Gastrocnemius medialis (tissue), 4 donors: ENCODE measurements at regions not wholly inside any gene's neighbourhood (a gene's known extent, or its start where the extent isn't known, plus 50 kb on each side); places are given as distances from the start of the nearest gene placed in this dataset.

ENCODE experiments used
- ATAC-seq, 2 donors: fragments of 150-250 bp; one replicate each; pipeline ENCODE4 v1.9.1; 2016
- DNase-seq, 2 donors: peaks; one replicate each; pipeline ENCODE4 v3.0.0-alpha.2; 2019
- H3K27ac ChIP-seq, 4 donors: fragments of 200-600 bp; sonication (generic); 1 replicate in 1 of 4; 2 replicates in 3 of 4; pipeline ENCODE4 v1.5.1; 2016 to 2018; ENCODE audit warnings: mild to moderate bottlenecking in 2 of 4, moderate library complexity in 1 of 4
- H3K27me3 ChIP-seq, 3 donors: fragments of 200-600 bp; sonication (generic) in 2 of 3; 1 replicate in 1 of 3; 2 replicates in 2 of 3; pipeline versions ENCODE4 v1.5.1 to v1.6.0; 2016 to 2019; ENCODE audit warnings: mild to moderate bottlenecking in 1 of 3, moderate library complexity in 1 of 3
- H3K36me3 ChIP-seq, 2 donors: fragments of 200-600 bp; sonication (generic) in 1 of 2; one replicate each; pipeline ENCODE4 v1.5.1; 2017 to 2018
- H3K4me1 ChIP-seq, 2 donors: fragments of 200-600 bp; sonication (generic) in 1 of 2; one replicate each; pipeline ENCODE4 v1.5.1; 2016 to 2017; ENCODE audit warnings: mild to moderate bottlenecking in 2 of 2
- H3K4me3 ChIP-seq, 4 donors: fragments of 200-600 bp; sonication (generic) in 3 of 4; 1 replicate in 1 of 4; 2 replicates in 3 of 4; pipeline ENCODE4 v1.5.1; 2016 to 2019; ENCODE audit warnings: mild to moderate bottlenecking in 2 of 4
- H3K9me3 ChIP-seq, 3 donors: fragments of 200-600 bp; sonication (generic) in 2 of 3; 1 replicate in 1 of 3; 2 replicates in 2 of 3; pipeline ENCODE4 v1.5.1; 2016 to 2019
- CTCF ChIP-seq, 5 experiments: fragments of 450-650 bp in 3 of 5; fragments of 200-600 bp in 2 of 5; sonication (generic) in 2 of 5; IDR thresholded peaks in 4 of 5; conservative IDR thresholded peaks in 1 of 5; 1 replicate in 4 of 5; 2 replicates in 1 of 5; pipeline ENCODE4 v1.5.1; 2016 to 2019; ENCODE audit warnings: antibody characterized with exemption in 5 of 5, mild to moderate bottlenecking in 3 of 5, moderate library complexity in 3 of 5
- POLR2A ChIP-seq, 2 donors: fragments of 450-650 bp; IDR thresholded peaks; one replicate each; pipeline ENCODE4 v1.6.1; 2017; ENCODE audit warnings: antibody characterized with exemption in 2 of 2, mild to moderate bottlenecking in 2 of 2, moderate library complexity in 2 of 2
- in situ Hi-C, 4 donors: fragments of 200-750 bp; cut with MboI; loops; one replicate each; pipeline versions ENCODE4 v1.15.0 to v1.8.0; 2017; ENCODE audit warnings: low sequenced_read_pairs in 4 of 4
- intact Hi-C: fragments of 100-400 bp; cut with DNase I; formaldehyde crosslinking; loops from one replicate; pipeline ENCODE4 v1.15.1; 2023; ENCODE audit warnings: low total_unique reads

GRCh38 chr3:24905266-24905665, 410.6 kb upstream of the THRB start:
- DNase-seq: no peak
- H3K4me1 ChIP-seq: no peaks in the 10 kb centered on the region
- H3K4me3 ChIP-seq: no peak overlapping the region
- intact Hi-C loops: no loop called here
- H3K9me3 ChIP-seq: no peaks in the 10 kb centered on the region
- H3K36me3 ChIP-seq: no peaks in the 10 kb centered on the region
- TF ChIP-seq POLR2A (IDR thresholded peaks at IDR 0.05) (no peak), CTCF (IDR thresholded peaks at IDR 0.05 in 4 of 5, conservative IDR thresholded peaks at IDR 0.05 in 1 of 5) (no peak)
- no peak overlapping the region for H3K27ac ChIP-seq
- ATAC-seq: no peak
- in situ Hi-C loops: no loop called here
- no peaks in the 10 kb centered on the region for H3K27me3 ChIP-seq

GRCh38 chr3:24907106-24907505, 412.5 kb upstream of the THRB start:
- H3K4me3 ChIP-seq: no peak overlapping the region
- DNase-seq (no peak), ATAC-seq (no peak)
- no peaks in the 10 kb centered on the region for H3K4me1 ChIP-seq
- no peaks in the 10 kb centered on the region for H3K9me3 ChIP-seq
- intact Hi-C loops: no loop called here
- H3K27ac ChIP-seq: no peak overlapping the region
- no peak for TF ChIP-seq CTCF (IDR thresholded peaks at IDR 0.05 in 4 of 5, conservative IDR thresholded peaks at IDR 0.05 in 1 of 5)
- no peak for TF ChIP-seq POLR2A (IDR thresholded peaks at IDR 0.05)
- in situ Hi-C loops: no loop called here
- no peaks in the 10 kb centered on the region for H3K36me3 ChIP-seq
- H3K27me3 ChIP-seq: no peaks in the 10 kb centered on the region

- TF ChIP-seq CTCF (IDR thresholded peaks at IDR 0.05 in 4 of 5, conservative IDR thresholded peaks at IDR 0.05 in 1 of 5) (no peak), POLR2A (IDR thresholded peaks at IDR 0.05) (no peak)
- Histone ChIP-seq H3K4me3 (no peak overlapping the region), H3K27me3 (no peaks in the 10 kb centered on the region), H3K9me3 (no peaks in the 10 kb centered on the region), H3K4me1 (no peaks in the 10 kb centered on the region), H3K27ac (no peak overlapping the region), H3K36me3 (no peaks in the 10 kb centered on the region)
- ATAC-seq (no peak), DNase-seq (no peak)
- intact Hi-C loops: no loop called here
- in situ Hi-C loops: no loop called here
Observed at GRCh38 chr3:24911076-24911475, 416.4 kb upstream of the THRB start.

- Histone ChIP-seq H3K9me3 (no peaks in the 10 kb centered on the region), H3K36me3 (no peaks in the 10 kb centered on the region), H3K27me3 (no peaks in the 10 kb centered on the region), H3K27ac (no peak overlapping the region), H3K4me1 (no peaks in the 10 kb centered on the region), H3K4me3 (no peak overlapping the region)
- no peak for TF ChIP-seq CTCF (IDR thresholded peaks at IDR 0.05 in 4 of 5, conservative IDR thresholded peaks at IDR 0.05 in 1 of 5)
- no peak for TF ChIP-seq POLR2A (IDR thresholded peaks at IDR 0.05)
- DNase-seq (no peak), ATAC-seq (no peak)
- intact Hi-C loops (no loop called here), in situ Hi-C loops (no loop called here)
Observed at GRCh38 chr3:24915639-24916038, 421.0 kb upstream of the THRB start.

GRCh38 chr3:24917908-24918307, 423.3 kb upstream of the THRB start:
- H3K4me3 ChIP-seq: no peak overlapping the region
- intact Hi-C loops (no loop called here), in situ Hi-C loops (no loop called here)
- DNase-seq: no peak
- H3K4me1 ChIP-seq: no peaks in the 10 kb centered on the region
- no peaks in the 10 kb centered on the region for H3K36me3 ChIP-seq
- H3K9me3 ChIP-seq: no peaks in the 10 kb centered on the region
- no peak for ATAC-seq
- H3K27me3 ChIP-seq: no peaks in the 10 kb centered on the region
- H3K27ac ChIP-seq: no peak overlapping the region
- no peak for TF ChIP-seq POLR2A (IDR thresholded peaks at IDR 0.05)
- no peak for TF ChIP-seq CTCF (IDR thresholded peaks at IDR 0.05 in 4 of 5, conservative IDR thresholded peaks at IDR 0.05 in 1 of 5)
